CD4-positive, alpha-beta T cell treated with Interleukin-1 beta for 1 hour (primary cell): ENCODE measurements at regions not wholly inside any gene's neighbourhood (a gene's known extent, or its start where the extent isn't known, plus 50 kb on each side); places are given as distances from the start of the nearest gene placed in this dataset.

Experiments
- DNase-seq, 2 donors: peaks; one replicate each; pipeline ENCODE4 v3.0.0-alpha.2; 2020 to 2022

GRCh38 chr4:33160126-33160525 lies 2440.0 kb downstream of the PCDH7 start:
- no peak for DNase-seq

- no peak for DNase-seq
These were observed 2441.0 kb downstream of the PCDH7 start for GRCh38 chr4:33161202-33161601.

GRCh38 chr4:33162122-33162521 lies 2442.0 kb downstream of the PCDH7 start:
- DNase-seq, result no peak

- no peak for DNase-seq
These were observed 2451.8 kb downstream of the PCDH7 start for GRCh38 chr4:33171873-33172525.

- DNase-seq, result no peak
These were observed 2456.4 kb downstream of the PCDH7 start for GRCh38 chr4:33176566-33176965.

GRCh38 chr4:33184657-33185290 lies 2464.6 kb downstream of the PCDH7 start:
- no peak for DNase-seq

- no peak for DNase-seq
These were observed 2466.9 kb downstream of the PCDH7 start for GRCh38 chr4:33187035-33187434.

- DNase-seq, result no peak
These were observed 2468.6 kb downstream of the PCDH7 start for GRCh38 chr4:33188733-33189132.

GRCh38 chr4:33189169-33189568 lies 2469.0 kb downstream of the PCDH7 start:
- DNase-seq, result no peak

- DNase-seq, result no peak
These were observed 2472.9 kb downstream of the PCDH7 start for GRCh38 chr4:33193109-33193508.

- DNase-seq, result no peak
These were observed 2480.2 kb downstream of the PCDH7 start for GRCh38 chr4:33200377-33200776.

GRCh38 chr4:33218238-33218637 lies 2498.1 kb downstream of the PCDH7 start:
- DNase-seq, result no peak

GRCh38 chr4:33226133-33226532 lies 2506.0 kb downstream of the PCDH7 start:
- DNase-seq, result no peak

GRCh38 chr4:33226783-33227182 lies 2506.6 kb downstream of the PCDH7 start:
- no peak for DNase-seq

- DNase-seq, result no peak
These were observed 2534.9 kb downstream of the PCDH7 start for GRCh38 chr4:33255094-33255493.

GRCh38 chr4:33255507-33255906 lies 2535.3 kb downstream of the PCDH7 start:
- no peak for DNase-seq

GRCh38 chr4:33262824-33263223 lies 2542.7 kb downstream of the PCDH7 start:
- no peak for DNase-seq

GRCh38 chr4:33268776-33269175 lies 2548.6 kb downstream of the PCDH7 start:
- no peak for DNase-seq

- DNase-seq, result no peak
These were observed 2550.2 kb downstream of the PCDH7 start for GRCh38 chr4:33270403-33270802.

GRCh38 chr4:33272722-33273121 lies 2552.6 kb downstream of the PCDH7 start:
- no peak for DNase-seq

- DNase-seq, result no peak
These were observed 2563.6 kb downstream of the PCDH7 start for GRCh38 chr4:33283818-33284217.

- DNase-seq, result no peak
These were observed 2576.8 kb downstream of the PCDH7 start for GRCh38 chr4:33296876-33297455.

- DNase-seq, result no peak
These were observed 2582.2 kb downstream of the PCDH7 start for GRCh38 chr4:33302321-33302720.

- no peak for DNase-seq
These were observed 2586.0 kb downstream of the PCDH7 start for GRCh38 chr4:33306131-33306530.

- DNase-seq, result no peak
These were observed 2595.9 kb downstream of the PCDH7 start for GRCh38 chr4:33316033-33316432.
